Mucosa of rectum (tissue), 2 donors: ENCODE measurements at regions not wholly inside any gene's neighbourhood (a gene's known extent, or its start where the extent isn't known, plus 50 kb on each side); places are given as distances from the start of the nearest gene placed in this dataset.

Experiments used
- H3K27ac ChIP-seq, 2 donors: one replicate each; pipeline ENCODE4 v1.7.0; 2013; ENCODE audit warnings: inconsistent platforms in 2 of 2, low read depth in 2 of 2, low read length in 2 of 2
- H3K27me3 ChIP-seq, 2 donors: one replicate each; pipeline ENCODE4 v1.7.0; 2013; ENCODE audit warnings: low read length in 2 of 2; ENCODE audit not compliant: control insufficient read depth in 2 of 2, insufficient read depth in 2 of 2
- H3K36me3 ChIP-seq, 2 donors: one replicate each; pipeline ENCODE4 v1.7.0; 2013; ENCODE audit warnings: low read length in 2 of 2; ENCODE audit not compliant: control insufficient read depth in 2 of 2, insufficient read depth in 2 of 2
- H3K4me1 ChIP-seq, 2 donors: one replicate each; pipeline ENCODE4 v1.7.0; 2013; ENCODE audit warnings: low read length in 2 of 2, mild to moderate bottlenecking in 1 of 2; ENCODE audit not compliant: control insufficient read depth in 2 of 2, insufficient read depth in 2 of 2
- H3K4me3 ChIP-seq, 2 donors: one replicate each; pipeline ENCODE4 v1.7.0; 2013; ENCODE audit warnings: low read length in 2 of 2
- H3K9ac ChIP-seq, 2 donors: one replicate each; pipeline ENCODE4 v1.7.0; 2013; ENCODE audit warnings: low read length in 2 of 2, low read depth in 1 of 2, mild to moderate bottlenecking in 1 of 2
- H3K9me3 ChIP-seq, 2 donors: one replicate each; pipeline ENCODE4 v1.7.0; 2013; ENCODE audit warnings: low read length in 2 of 2; ENCODE audit not compliant: control insufficient read depth in 2 of 2
- donor health status: healthy.
- donor health status: Normal muscosa, but diverticular disease.

DNA sequence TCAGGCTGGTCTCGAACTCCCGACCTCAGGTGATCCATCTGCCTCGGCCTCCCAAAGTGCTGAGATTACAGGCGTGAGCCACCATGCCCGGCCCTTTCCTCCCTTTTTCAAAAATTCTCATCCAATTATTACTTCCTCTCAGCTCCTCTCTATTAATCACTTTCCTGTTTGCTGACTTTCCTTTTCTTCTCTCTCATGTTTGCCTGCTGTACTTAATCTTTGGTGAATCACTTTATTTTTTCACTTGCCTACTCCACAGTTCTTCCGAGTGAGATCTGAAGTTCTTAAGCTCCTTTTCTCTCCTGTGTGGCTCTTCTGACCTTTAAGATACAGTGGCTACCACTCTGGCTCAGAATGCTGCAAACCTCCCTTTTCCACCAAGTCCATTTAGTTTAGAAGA is 126.3 kb upstream of the SERTAD2 start:
- no peaks in the 10 kb centered on the region for H3K4me1 ChIP-seq
- H3K27me3 ChIP-seq, result no peaks in the 10 kb centered on the region
- H3K9me3 ChIP-seq, result no peaks in the 10 kb centered on the region
- H3K27ac ChIP-seq, result no peak overlapping the region
- H3K36me3 ChIP-seq, result no peaks in the 10 kb centered on the region
- no peak overlapping the region for H3K9ac ChIP-seq
- no peak overlapping the region for H3K4me3 ChIP-seq

DNA sequence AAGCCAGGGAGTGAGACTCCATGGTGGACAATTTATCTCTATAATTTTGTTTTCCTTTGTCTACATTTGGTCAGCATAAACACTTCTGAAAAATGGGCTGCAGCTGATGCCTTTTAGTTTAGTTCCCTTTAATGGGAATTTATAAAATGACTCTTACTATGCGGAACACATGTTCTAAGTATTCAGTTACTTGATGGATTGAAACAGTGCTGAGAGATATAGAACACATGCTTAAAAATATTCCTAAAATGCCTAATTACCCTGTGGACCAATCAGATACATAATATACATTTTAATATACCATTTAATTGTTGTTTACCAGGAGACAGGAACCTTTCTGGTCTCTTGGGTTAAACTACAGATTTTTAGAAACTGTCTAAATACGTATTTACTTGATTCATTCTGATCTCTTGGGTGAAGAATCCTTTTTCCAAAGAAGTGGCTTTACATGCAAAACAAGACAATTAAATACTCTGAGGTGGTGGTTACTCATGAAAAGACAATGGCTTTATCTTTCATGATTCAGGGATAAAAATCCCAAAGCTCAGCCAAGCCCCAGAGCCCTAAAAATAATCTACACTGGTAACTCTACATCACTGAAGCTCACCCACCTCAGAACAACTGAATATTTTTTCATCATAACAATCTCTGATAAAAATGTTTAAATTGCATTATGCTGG is 128.1 kb upstream of the SERTAD2 start:
- Histone ChIP-seq H3K27me3 (no peaks in the 10 kb centered on the region), H3K4me1 (no peaks in the 10 kb centered on the region), H3K4me3 (no peak overlapping the region), H3K9ac (no peak overlapping the region), H3K9me3 (no peaks in the 10 kb centered on the region), H3K27ac (no peak overlapping the region), H3K36me3 (no peaks in the 10 kb centered on the region)

DNA sequence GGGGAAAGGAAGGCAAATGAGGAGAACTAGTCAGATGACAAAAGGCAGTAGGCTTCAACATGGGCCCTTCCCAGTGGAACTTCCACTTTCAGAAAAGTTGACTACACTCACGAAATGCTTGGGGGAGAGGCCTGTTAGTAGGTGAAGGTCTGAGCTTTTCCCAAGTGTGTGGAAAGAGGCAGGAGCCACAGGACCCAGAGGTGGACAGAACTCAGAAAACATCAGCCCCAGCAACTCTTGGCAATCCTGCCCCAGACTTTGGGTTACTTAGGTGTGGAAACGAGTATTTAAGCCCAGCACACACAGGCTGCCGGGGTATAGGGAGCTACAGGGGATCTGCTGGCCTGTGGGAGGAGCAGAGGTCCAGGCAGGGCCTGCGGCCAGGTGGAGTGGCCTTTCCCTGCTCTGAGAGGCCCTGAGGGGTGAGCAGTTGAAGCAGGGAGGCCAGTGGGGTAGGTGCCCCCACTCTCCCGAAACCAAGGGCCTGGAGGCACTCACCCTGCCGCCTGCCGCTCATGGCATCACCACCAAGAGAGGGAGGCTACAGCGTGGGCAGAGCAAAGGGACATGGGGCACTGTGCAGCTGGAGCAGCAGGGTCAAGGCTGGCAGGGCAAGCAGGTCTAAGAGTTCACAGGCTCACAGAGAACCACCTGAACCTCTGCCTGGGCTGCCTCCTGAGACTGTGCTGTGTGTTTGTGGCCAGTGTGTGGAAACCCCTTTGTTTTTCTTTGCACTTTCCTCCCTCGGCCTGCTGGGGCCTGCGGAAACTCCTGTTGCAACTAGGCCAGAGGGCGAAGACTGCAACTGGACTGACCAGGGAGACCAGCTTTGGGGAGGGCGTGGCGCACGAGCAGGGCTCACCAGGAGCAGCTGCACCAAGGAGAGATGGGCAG is 130.7 kb upstream of the SERTAD2 start:
- H3K27ac ChIP-seq, result no peak overlapping the region
- no peaks in the 10 kb centered on the region for H3K36me3 ChIP-seq
- H3K9ac ChIP-seq, result no peak overlapping the region
- H3K9me3 ChIP-seq, result no peaks in the 10 kb centered on the region
- no peaks in the 10 kb centered on the region for H3K27me3 ChIP-seq
- H3K4me3 ChIP-seq, result no peak overlapping the region
- no peaks in the 10 kb centered on the region for H3K4me1 ChIP-seq

DNA sequence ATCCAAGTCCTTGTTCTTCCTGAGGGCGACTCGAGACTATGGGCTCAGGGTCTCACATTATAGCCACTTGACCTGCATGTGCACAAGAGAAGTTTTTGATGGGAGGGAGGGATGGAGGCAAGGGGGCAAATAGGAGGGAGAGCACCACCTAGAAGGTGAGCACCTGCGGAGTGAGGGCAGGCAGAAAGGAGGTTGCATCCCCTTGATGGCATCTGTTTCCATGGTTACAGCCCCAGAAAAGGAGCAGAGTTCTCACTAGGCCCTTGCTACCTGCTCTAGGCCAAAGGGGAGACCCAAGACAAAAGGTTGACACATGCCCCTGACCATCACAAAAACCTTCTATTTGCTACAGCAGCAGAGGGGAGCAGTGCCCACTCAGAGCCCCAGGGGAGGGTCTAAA is 131.5 kb upstream of the SERTAD2 start:
- Histone ChIP-seq H3K4me1 (no peaks in the 10 kb centered on the region), H3K27me3 (no peaks in the 10 kb centered on the region), H3K9ac (no peak overlapping the region), H3K9me3 (no peaks in the 10 kb centered on the region), H3K4me3 (no peak overlapping the region), H3K27ac (no peak overlapping the region), H3K36me3 (no peaks in the 10 kb centered on the region)

- Histone ChIP-seq H3K9ac (no peak overlapping the region), H3K4me3 (no peak overlapping the region), H3K27me3 (no peaks in the 10 kb centered on the region), H3K9me3 (no peaks in the 10 kb centered on the region), H3K27ac (no peak overlapping the region), H3K36me3 (no peaks in the 10 kb centered on the region), H3K4me1 (no peaks in the 10 kb centered on the region)
Measured at GRCh38 chr2:64786343-64787018, 132.8 kb upstream of the SERTAD2 start.

DNA sequence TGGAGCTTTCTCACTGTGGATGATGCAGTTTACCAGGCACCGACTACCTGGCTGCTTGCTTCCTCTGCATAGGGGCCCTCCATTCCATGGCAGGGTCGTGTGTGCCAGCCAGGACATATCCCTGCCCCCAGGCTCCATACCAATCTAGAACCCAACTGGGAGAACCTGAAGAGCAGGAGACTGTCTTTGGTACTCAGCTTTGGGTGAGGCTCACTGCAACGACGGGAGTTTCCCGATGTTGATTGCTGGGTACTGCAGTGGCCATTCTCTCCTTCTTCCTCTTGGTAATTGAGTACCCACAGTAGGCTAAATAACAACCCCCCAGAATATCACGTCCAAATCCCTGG is 133.3 kb upstream of the SERTAD2 start:
- no peaks in the 10 kb centered on the region for H3K4me1 ChIP-seq
- no peak overlapping the region for H3K27ac ChIP-seq
- H3K27me3 ChIP-seq, result no peaks in the 10 kb centered on the region
- no peaks in the 10 kb centered on the region for H3K9me3 ChIP-seq
- H3K9ac ChIP-seq, result no peak overlapping the region
- no peaks in the 10 kb centered on the region for H3K36me3 ChIP-seq
- no peak overlapping the region for H3K4me3 ChIP-seq

DNA sequence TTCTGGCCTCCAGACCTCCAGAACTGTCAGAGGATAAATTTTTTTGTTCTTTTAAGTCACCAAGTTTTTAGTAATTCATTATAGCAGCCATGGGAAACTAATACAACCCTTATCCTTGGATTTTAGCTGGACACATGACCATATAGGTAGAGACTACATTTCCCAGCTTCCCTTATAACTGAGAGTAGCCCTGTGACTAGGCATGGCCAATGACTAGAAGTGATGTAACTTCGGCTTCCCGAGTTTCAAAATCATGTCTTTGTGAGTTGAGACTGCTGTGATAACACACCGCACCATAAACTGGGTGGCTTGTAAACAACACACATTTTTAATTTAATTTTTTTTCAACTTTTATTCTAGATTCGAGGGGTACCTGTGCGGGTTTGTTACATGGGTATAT is 134.0 kb upstream of the SERTAD2 start:
- Histone ChIP-seq H3K36me3 (no peaks in the 10 kb centered on the region), H3K4me3 (no peak overlapping the region), H3K4me1 (no peaks in the 10 kb centered on the region), H3K9ac (no peak overlapping the region), H3K27me3 (no peaks in the 10 kb centered on the region), H3K27ac (no peak overlapping the region), H3K9me3 (no peaks in the 10 kb centered on the region)

DNA sequence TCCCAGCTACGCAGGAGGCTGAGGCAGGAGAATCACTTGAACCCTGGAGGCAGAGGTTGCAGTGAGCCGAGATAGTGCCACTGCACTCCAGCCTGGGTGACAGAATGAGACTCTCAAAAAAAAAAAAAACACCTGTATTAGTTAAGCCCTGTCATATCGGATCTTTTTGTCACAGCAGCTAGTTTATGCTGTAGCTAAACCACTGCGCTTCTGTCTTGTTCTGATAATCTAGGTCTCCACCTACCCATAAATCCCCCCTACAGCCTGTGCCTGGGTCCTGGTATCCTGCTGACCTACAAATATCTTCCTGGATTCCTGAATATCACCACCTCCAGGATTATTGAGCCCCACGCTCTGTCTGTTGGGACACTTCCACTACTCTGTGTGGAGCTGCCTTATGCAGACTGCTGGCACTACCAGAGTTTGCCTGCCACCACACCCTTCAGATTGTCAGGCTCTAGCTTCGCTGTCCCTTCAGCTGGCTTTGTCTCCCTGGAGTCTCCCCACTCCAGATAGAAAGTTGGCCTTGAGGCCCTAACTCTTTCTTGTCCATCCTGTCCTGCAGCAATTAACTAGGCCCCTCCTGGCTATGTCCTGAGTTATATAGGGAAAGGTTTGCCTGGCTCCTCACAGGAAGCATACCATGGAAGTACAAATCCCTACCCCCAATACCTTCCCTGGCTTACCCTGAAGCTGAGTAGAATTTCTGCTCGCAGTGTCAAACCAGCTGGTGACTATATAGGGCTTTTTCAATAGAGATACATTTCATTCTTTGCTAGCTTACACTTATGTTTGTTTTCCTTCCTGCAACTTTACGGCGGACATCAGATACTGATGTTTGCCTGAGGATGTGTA is 136.0 kb upstream of the SERTAD2 start:
- Histone ChIP-seq H3K9me3 (no peaks in the 10 kb centered on the region), H3K36me3 (no peaks in the 10 kb centered on the region), H3K27ac (no peak overlapping the region), H3K27me3 (no peaks in the 10 kb centered on the region), H3K4me3 (no peak overlapping the region), H3K9ac (no peak overlapping the region), H3K4me1 (peaks cover 0 to 4% of the 10 kb centered on the region in 2 donors)

- Histone ChIP-seq H3K4me3 (no peak overlapping the region), H3K4me1 (peaks cover 0 to 4% of the 10 kb centered on the region in 2 donors), H3K27ac (no peak overlapping the region), H3K9ac (no peak overlapping the region), H3K9me3 (no peaks in the 10 kb centered on the region), H3K27me3 (no peaks in the 10 kb centered on the region), H3K36me3 (no peaks in the 10 kb centered on the region)
Measured at GRCh38 chr2:64792300-64792699, 138.6 kb upstream of the SERTAD2 start.
